ENCODE measurements at regions not wholly inside any gene's neighbourhood (a gene's known extent, or its start where the extent isn't known, plus 50 kb on each side); places are given as distances from the start of the nearest gene placed in this dataset.

GRCh38 chr11:37500425-37500824 lies 902.4 kb upstream of the RAG2 start:
- Histone ChIP-seq H3K36me3 (ENCODE audit: control insufficient read depth in 2 of 2, insufficient read depth in 2 of 2, low read length in 1 of 2) (no peaks in the 10 kb centered on the region), H3K4me3 (ENCODE audit: low read length in 2 of 2) (no peak overlapping the region), H3K27me3 (ENCODE audit: control insufficient read depth in 2 of 2, insufficient read depth in 1 of 2, low read length in 1 of 2) (no peaks in the 10 kb centered on the region), H3K27ac (ENCODE audit: low read depth in 1 of 2, low read length in 1 of 2) (no peak overlapping the region), H3K4me1 (ENCODE audit: control insufficient read depth in 2 of 2, insufficient read depth in 2 of 2, low read length in 2 of 2) (no peaks in the 10 kb centered on the region), H3K9me3 (ENCODE audit: control insufficient read depth in 2 of 2, insufficient read depth in 1 of 2, low read length in 1 of 2) (no peaks in the 10 kb centered on the region)
- 87% methylated on average over 2 of the region's 2 CpGs for WGBS
- no peak for DNase-seq (ENCODE audit: low read depth in 6 of 9, low spot score in 9 of 9)

GRCh38 chr11:37497326-37497725 lies 899.3 kb upstream of the RAG2 start:
- H3K27me3 ChIP-seq (ENCODE audit: control insufficient read depth in 2 of 2, insufficient read depth in 1 of 2, low read length in 1 of 2): no peaks in the 10 kb centered on the region
- H3K36me3 ChIP-seq (ENCODE audit: control insufficient read depth in 2 of 2, insufficient read depth in 2 of 2, low read length in 1 of 2): no peaks in the 10 kb centered on the region
- no peaks in the 10 kb centered on the region for H3K9me3 ChIP-seq (ENCODE audit: control insufficient read depth in 2 of 2, insufficient read depth in 1 of 2, low read length in 1 of 2)
- DNase-seq (ENCODE audit: low read depth in 6 of 9, low spot score in 9 of 9): no peak
- no peak overlapping the region for H3K4me3 ChIP-seq (ENCODE audit: low read length in 2 of 2)
- H3K4me1 ChIP-seq (ENCODE audit: control insufficient read depth in 2 of 2, insufficient read depth in 2 of 2, low read length in 2 of 2): no peaks in the 10 kb centered on the region
- 83% methylated on average over 1 of the region's 1 CpG for WGBS
- H3K27ac ChIP-seq (ENCODE audit: low read depth in 1 of 2, low read length in 1 of 2): no peak overlapping the region

- WGBS: 98% methylated on average over 1 of the region's 1 CpG
Measured at GRCh38 chr11:37496201-37496600, 898.2 kb upstream of the RAG2 start.

GRCh38 chr11:37484298-37484697 lies 886.3 kb upstream of the RAG2 start:
- H3K27me3 ChIP-seq (ENCODE audit: control insufficient read depth in 2 of 2, insufficient read depth in 1 of 2, low read length in 1 of 2): no peaks in the 10 kb centered on the region

More at GRCh38 chr11:37496201-37496600, 898.2 kb upstream of the RAG2 start:
- Histone ChIP-seq H3K27ac (ENCODE audit: low read depth in 1 of 2, low read length in 1 of 2) (no peak overlapping the region), H3K36me3 (ENCODE audit: control insufficient read depth in 2 of 2, insufficient read depth in 2 of 2, low read length in 1 of 2) (no peaks in the 10 kb centered on the region), H3K4me3 (ENCODE audit: low read length in 2 of 2) (no peak overlapping the region), H3K27me3 (ENCODE audit: control insufficient read depth in 2 of 2, insufficient read depth in 1 of 2, low read length in 1 of 2) (no peaks in the 10 kb centered on the region), H3K9me3 (ENCODE audit: control insufficient read depth in 2 of 2, insufficient read depth in 1 of 2, low read length in 1 of 2) (no peaks in the 10 kb centered on the region), H3K4me1 (ENCODE audit: control insufficient read depth in 2 of 2, insufficient read depth in 2 of 2, low read length in 2 of 2) (no peaks in the 10 kb centered on the region)
- no peak for DNase-seq (ENCODE audit: low read depth in 6 of 9, low spot score in 9 of 9)

GRCh38 chr11:37483761-37484160 lies 885.7 kb upstream of the RAG2 start:
- H3K27me3 ChIP-seq (ENCODE audit: control insufficient read depth in 2 of 2, insufficient read depth in 1 of 2, low read length in 1 of 2): no peaks in the 10 kb centered on the region
- H3K4me1 ChIP-seq (ENCODE audit: control insufficient read depth in 2 of 2, insufficient read depth in 2 of 2, low read length in 2 of 2): no peaks in the 10 kb centered on the region
- H3K4me3 ChIP-seq (ENCODE audit: low read length in 2 of 2): no peak overlapping the region
- H3K27ac ChIP-seq (ENCODE audit: low read depth in 1 of 2, low read length in 1 of 2): no peak overlapping the region
- H3K9me3 ChIP-seq (ENCODE audit: control insufficient read depth in 2 of 2, insufficient read depth in 1 of 2, low read length in 1 of 2): no peaks in the 10 kb centered on the region
- H3K36me3 ChIP-seq (ENCODE audit: control insufficient read depth in 2 of 2, insufficient read depth in 2 of 2, low read length in 1 of 2): no peaks in the 10 kb centered on the region
- no peak for DNase-seq (ENCODE audit: low read depth in 6 of 9, low spot score in 9 of 9)
- WGBS: 96% methylated on average over 1 of the region's 1 CpG

More at GRCh38 chr11:37484298-37484697, 886.3 kb upstream of the RAG2 start:
- no peak overlapping the region for H3K4me3 ChIP-seq (ENCODE audit: low read length in 2 of 2)
- no peaks in the 10 kb centered on the region for H3K36me3 ChIP-seq (ENCODE audit: control insufficient read depth in 2 of 2, insufficient read depth in 2 of 2, low read length in 1 of 2)
- no peak overlapping the region for H3K27ac ChIP-seq (ENCODE audit: low read depth in 1 of 2, low read length in 1 of 2)
- no peaks in the 10 kb centered on the region for H3K4me1 ChIP-seq (ENCODE audit: control insufficient read depth in 2 of 2, insufficient read depth in 2 of 2, low read length in 2 of 2)
- no peaks in the 10 kb centered on the region for H3K9me3 ChIP-seq (ENCODE audit: control insufficient read depth in 2 of 2, insufficient read depth in 1 of 2, low read length in 1 of 2)
- DNase-seq (ENCODE audit: low read depth in 6 of 9, low spot score in 9 of 9): no peak

- Histone ChIP-seq H3K9me3 (ENCODE audit: control insufficient read depth in 2 of 2, insufficient read depth in 1 of 2, low read length in 1 of 2) (no peaks in the 10 kb centered on the region), H3K4me1 (ENCODE audit: control insufficient read depth in 2 of 2, insufficient read depth in 2 of 2, low read length in 2 of 2) (no peaks in the 10 kb centered on the region), H3K4me3 (ENCODE audit: low read length in 2 of 2) (no peak overlapping the region), H3K27me3 (ENCODE audit: control insufficient read depth in 2 of 2, insufficient read depth in 1 of 2, low read length in 1 of 2) (no peaks in the 10 kb centered on the region), H3K27ac (ENCODE audit: low read depth in 1 of 2, low read length in 1 of 2) (no peak overlapping the region), H3K36me3 (ENCODE audit: control insufficient read depth in 2 of 2, insufficient read depth in 2 of 2, low read length in 1 of 2) (no peaks in the 10 kb centered on the region)
- DNase-seq (ENCODE audit: low read depth in 6 of 9, low spot score in 9 of 9): no peak
- 89% methylated on average over 2 of the region's 2 CpGs for WGBS
Measured at GRCh38 chr11:37474889-37475288, 876.9 kb upstream of the RAG2 start.

- Histone ChIP-seq H3K4me1 (ENCODE audit: control insufficient read depth in 2 of 2, insufficient read depth in 2 of 2, low read length in 2 of 2) (no peaks in the 10 kb centered on the region), H3K4me3 (ENCODE audit: low read length in 2 of 2) (no peak overlapping the region), H3K27ac (ENCODE audit: low read depth in 1 of 2, low read length in 1 of 2) (no peak overlapping the region), H3K36me3 (ENCODE audit: control insufficient read depth in 2 of 2, insufficient read depth in 2 of 2, low read length in 1 of 2) (no peaks in the 10 kb centered on the region), H3K27me3 (ENCODE audit: control insufficient read depth in 2 of 2, insufficient read depth in 1 of 2, low read length in 1 of 2) (no peaks in the 10 kb centered on the region), H3K9me3 (ENCODE audit: control insufficient read depth in 2 of 2, insufficient read depth in 1 of 2, low read length in 1 of 2) (no peaks in the 10 kb centered on the region)
- no peak for DNase-seq (ENCODE audit: low read depth in 6 of 9, low spot score in 9 of 9)
- WGBS: 99% methylated on average over 4 of the region's 4 CpGs
Measured at GRCh38 chr11:37468344-37468743, 870.3 kb upstream of the RAG2 start.

GRCh38 chr11:37465221-37465620 lies 867.2 kb upstream of the RAG2 start:
- no peak for DNase-seq (ENCODE audit: low read depth in 6 of 9, low spot score in 9 of 9)
- no peak overlapping the region for H3K27ac ChIP-seq (ENCODE audit: low read depth in 1 of 2, low read length in 1 of 2)
- no peak overlapping the region for H3K4me3 ChIP-seq (ENCODE audit: low read length in 2 of 2)
- no peaks in the 10 kb centered on the region for H3K27me3 ChIP-seq (ENCODE audit: control insufficient read depth in 2 of 2, insufficient read depth in 1 of 2, low read length in 1 of 2)
- H3K9me3 ChIP-seq (ENCODE audit: control insufficient read depth in 2 of 2, insufficient read depth in 1 of 2, low read length in 1 of 2): no peaks in the 10 kb centered on the region
- H3K4me1 ChIP-seq (ENCODE audit: control insufficient read depth in 2 of 2, insufficient read depth in 2 of 2, low read length in 2 of 2): no peaks in the 10 kb centered on the region
- no peaks in the 10 kb centered on the region for H3K36me3 ChIP-seq (ENCODE audit: control insufficient read depth in 2 of 2, insufficient read depth in 2 of 2, low read length in 1 of 2)

- no peaks in the 10 kb centered on the region for H3K4me1 ChIP-seq (ENCODE audit: control insufficient read depth in 2 of 2, insufficient read depth in 2 of 2, low read length in 2 of 2)
- no peak overlapping the region for H3K27ac ChIP-seq (ENCODE audit: low read depth in 1 of 2, low read length in 1 of 2)
- no peaks in the 10 kb centered on the region for H3K9me3 ChIP-seq (ENCODE audit: control insufficient read depth in 2 of 2, insufficient read depth in 1 of 2, low read length in 1 of 2)
- no peak overlapping the region for H3K4me3 ChIP-seq (ENCODE audit: low read length in 2 of 2)
- 96% methylated on average over 2 of the region's 2 CpGs for WGBS
- DNase-seq (ENCODE audit: low read depth in 6 of 9, low spot score in 9 of 9): no peak
- H3K36me3 ChIP-seq (ENCODE audit: control insufficient read depth in 2 of 2, insufficient read depth in 2 of 2, low read length in 1 of 2): no peaks in the 10 kb centered on the region
- no peaks in the 10 kb centered on the region for H3K27me3 ChIP-seq (ENCODE audit: control insufficient read depth in 2 of 2, insufficient read depth in 1 of 2, low read length in 1 of 2)
Measured at GRCh38 chr11:37459456-37459855, 861.4 kb upstream of the RAG2 start.

GRCh38 chr11:37456746-37457145 lies 858.7 kb upstream of the RAG2 start:
- H3K4me1 ChIP-seq (ENCODE audit: control insufficient read depth in 2 of 2, insufficient read depth in 2 of 2, low read length in 2 of 2): no peaks in the 10 kb centered on the region
- no peak for DNase-seq (ENCODE audit: low read depth in 6 of 9, low spot score in 9 of 9)
- no peaks in the 10 kb centered on the region for H3K36me3 ChIP-seq (ENCODE audit: control insufficient read depth in 2 of 2, insufficient read depth in 2 of 2, low read length in 1 of 2)
- 100% methylated on average over 1 of the region's 1 CpG for WGBS
- no peak overlapping the region for H3K4me3 ChIP-seq (ENCODE audit: low read length in 2 of 2)
- no peaks in the 10 kb centered on the region for H3K9me3 ChIP-seq (ENCODE audit: control insufficient read depth in 2 of 2, insufficient read depth in 1 of 2, low read length in 1 of 2)
- H3K27me3 ChIP-seq (ENCODE audit: control insufficient read depth in 2 of 2, insufficient read depth in 1 of 2, low read length in 1 of 2): no peaks in the 10 kb centered on the region
- no peak overlapping the region for H3K27ac ChIP-seq (ENCODE audit: low read depth in 1 of 2, low read length in 1 of 2)
